Panc1 (cell line): ENCODE measurements at regions not wholly inside any gene's neighbourhood (a gene's known extent, or its start where the extent isn't known, plus 50 kb on each side); places are given as distances from the start of the nearest gene placed in this dataset.

ENCODE experiments used
- POLR2AphosphoS5 ChIP-seq: IDR thresholded peaks from 2 replicates; pipeline ENCODE4 v1.6.1; 2012; ENCODE audit warnings: mild to moderate bottlenecking, low read depth, low read length, moderate library complexity
- TCF7L2 ChIP-seq: IDR thresholded peaks from 2 replicates; pipeline ENCODE4 v1.6.1; 2011; ENCODE audit warnings: mild to moderate bottlenecking, low read depth, low read length, inconsistent platforms
- TF ChIP-seq, protein P1 (sequence below): fragments of 450-650 bp; IDR thresholded peaks from 2 replicates; pipeline ENCODE4 v1.5.1; 2017; ENCODE audit warnings: mild to moderate bottlenecking

DNA sequence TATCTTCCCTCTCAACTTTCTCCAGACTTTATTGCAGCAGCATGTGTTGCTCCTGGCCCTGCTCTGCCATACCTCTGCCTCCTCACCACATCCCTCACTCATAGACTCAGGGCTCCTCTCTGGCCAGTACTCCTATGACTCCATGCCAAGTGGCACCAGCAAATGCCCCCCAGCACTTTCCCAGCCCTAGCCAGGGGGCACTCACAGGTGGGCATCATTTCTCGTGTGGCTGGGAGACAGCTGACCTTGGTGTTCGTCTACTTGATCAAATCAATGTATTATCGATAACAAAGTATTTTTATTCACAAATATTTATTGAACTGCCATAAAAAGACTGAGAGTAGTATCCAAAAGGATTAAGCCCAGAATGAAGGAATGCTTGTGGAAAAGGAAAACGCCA, 418.2 kb downstream of the FAM72C start:
- TF ChIP-seq POLR2AphosphoS5 (no peak), TCF7L2 (no peak)
- TF ChIP-seq, protein P1, sequence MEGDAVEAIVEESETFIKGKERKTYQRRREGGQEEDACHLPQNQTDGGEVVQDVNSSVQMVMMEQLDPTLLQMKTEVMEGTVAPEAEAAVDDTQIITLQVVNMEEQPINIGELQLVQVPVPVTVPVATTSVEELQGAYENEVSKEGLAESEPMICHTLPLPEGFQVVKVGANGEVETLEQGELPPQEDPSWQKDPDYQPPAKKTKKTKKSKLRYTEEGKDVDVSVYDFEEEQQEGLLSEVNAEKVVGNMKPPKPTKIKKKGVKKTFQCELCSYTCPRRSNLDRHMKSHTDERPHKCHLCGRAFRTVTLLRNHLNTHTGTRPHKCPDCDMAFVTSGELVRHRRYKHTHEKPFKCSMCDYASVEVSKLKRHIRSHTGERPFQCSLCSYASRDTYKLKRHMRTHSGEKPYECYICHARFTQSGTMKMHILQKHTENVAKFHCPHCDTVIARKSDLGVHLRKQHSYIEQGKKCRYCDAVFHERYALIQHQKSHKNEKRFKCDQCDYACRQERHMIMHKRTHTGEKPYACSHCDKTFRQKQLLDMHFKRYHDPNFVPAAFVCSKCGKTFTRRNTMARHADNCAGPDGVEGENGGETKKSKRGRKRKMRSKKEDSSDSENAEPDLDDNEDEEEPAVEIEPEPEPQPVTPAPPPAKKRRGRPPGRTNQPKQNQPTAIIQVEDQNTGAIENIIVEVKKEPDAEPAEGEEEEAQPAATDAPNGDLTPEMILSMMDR = no peak
